Neuronal stem cell (in vitro differentiated cells): ENCODE measurements at regions not wholly inside any gene's neighbourhood (a gene's known extent, or its start where the extent isn't known, plus 50 kb on each side); places are given as distances from the start of the nearest gene placed in this dataset.

Experiments used
- DNase-seq: peaks from one replicate; pipeline ENCODE4 v3.0.0-alpha.2; 2013; ENCODE audit warnings: low spot score
- H2AFZ ChIP-seq: one replicate; pipeline ENCODE4 v1.6.1; 2013; ENCODE audit warnings: mild to moderate bottlenecking, low read length, inconsistent platforms
- H2AK5ac ChIP-seq: 2 replicates; pipeline ENCODE4 v1.6.1; 2013; ENCODE audit warnings: low read depth, mild to moderate bottlenecking, inconsistent platforms, low read length, moderate library complexity, mixed read lengths
- H2BK120ac ChIP-seq: 2 replicates; pipeline ENCODE4 v1.6.1; 2013; ENCODE audit warnings: low read depth, mild to moderate bottlenecking, inconsistent platforms, low read length, moderate library complexity, mixed read lengths
- H2BK12ac ChIP-seq: one replicate; pipeline ENCODE4 v1.6.1; 2013; ENCODE audit warnings: low read length, inconsistent platforms
- H2BK15ac ChIP-seq: 2 replicates; pipeline ENCODE4 v1.6.1; 2013; ENCODE audit warnings: mild to moderate bottlenecking, low read length, inconsistent platforms, mixed read lengths
- H2BK5ac ChIP-seq: one replicate; pipeline ENCODE4 v1.6.1; 2013; ENCODE audit warnings: inconsistent platforms, mild to moderate bottlenecking, low read length, moderate library complexity
- H3K14ac ChIP-seq: one replicate; pipeline ENCODE4 v1.6.1; 2013; ENCODE audit warnings: low read length, inconsistent platforms
- H3K18ac ChIP-seq: 2 replicates; pipeline ENCODE4 v1.6.1; 2013; ENCODE audit warnings: low read length, inconsistent platforms
- H3K23ac ChIP-seq: 2 replicates; pipeline ENCODE4 v1.6.1; 2013; ENCODE audit warnings: low read depth, mild to moderate bottlenecking, mixed read lengths, low read length, inconsistent platforms; ENCODE audit not compliant: poor library complexity
- H3K27ac ChIP-seq: replicated peaks from 3 replicates; pipeline ENCODE4 v1.5.1; 2013; ENCODE audit warnings: low read length, inconsistent platforms
- H3K27me3 ChIP-seq, 3 experiments: 2 replicates each; pipeline ENCODE4 v1.6.1; 2013; ENCODE audit warnings: low read length in 3 of 3, mild to moderate bottlenecking in 2 of 3, inconsistent platforms in 1 of 3, low read depth in 1 of 3, mixed read lengths in 1 of 3, moderate library complexity in 1 of 3; ENCODE audit not compliant: control insufficient read depth in 3 of 3, insufficient read depth in 3 of 3
- H3K36me3 ChIP-seq, 2 donors: replicated peaks in 1 of 2; 2 replicates each; pipeline ENCODE4 v1.6.1; 2013; ENCODE audit warnings: low read length in 2 of 2; ENCODE audit not compliant: control insufficient read depth in 2 of 2, insufficient read depth in 2 of 2
- H3K4ac ChIP-seq: 2 replicates; pipeline ENCODE4 v1.6.1; 2013; ENCODE audit warnings: inconsistent platforms, mild to moderate bottlenecking, low read length, moderate library complexity
- H3K4me1 ChIP-seq, 2 donors: 1 replicate in 1 of 2; 2 replicates in 1 of 2; pipeline ENCODE4 v1.6.1; 2013; ENCODE audit warnings: low read length in 2 of 2, low read depth in 1 of 2; ENCODE audit not compliant: control insufficient read depth in 2 of 2, insufficient read depth in 1 of 2
- H3K4me2 ChIP-seq: one replicate; pipeline ENCODE4 v1.6.1; 2013; ENCODE audit warnings: mild to moderate bottlenecking, low read length, inconsistent platforms; ENCODE audit not compliant: insufficient read depth, poor library complexity, severe bottlenecking
- H3K4me3 ChIP-seq, 2 donors: 2 replicates each; pipeline ENCODE4 v1.5.1; 2013; ENCODE audit warnings: low read length in 2 of 2, mild to moderate bottlenecking in 2 of 2, inconsistent platforms in 1 of 2, moderate library complexity in 1 of 2
- H3K79me1 ChIP-seq: one replicate; pipeline ENCODE4 v1.6.1; 2013; ENCODE audit warnings: low read depth, mild to moderate bottlenecking, inconsistent platforms, low read length, moderate library complexity
- H3K9ac ChIP-seq: one replicate; pipeline ENCODE4 v1.6.1; 2013; ENCODE audit warnings: mild to moderate bottlenecking, low read depth, low read length, inconsistent platforms; ENCODE audit not compliant: poor library complexity
- H3K9me3 ChIP-seq, 2 donors: replicated peaks in 1 of 2; 2 replicates each; pipeline versions ENCODE3 to v1.6.1; 2013; ENCODE audit warnings: low read length in 2 of 2, mild to moderate bottlenecking in 2 of 2, inconsistent platforms in 1 of 2, low read depth in 1 of 2, mixed read lengths in 1 of 2, moderate library complexity in 1 of 2; ENCODE audit not compliant: control insufficient read depth in 2 of 2, insufficient read depth in 1 of 2
- H4K8ac ChIP-seq: one replicate; pipeline ENCODE4 v1.6.1; 2013; ENCODE audit warnings: low read depth, mild to moderate bottlenecking, inconsistent platforms, low read length, moderate library complexity
- H4K91ac ChIP-seq: one replicate; pipeline ENCODE4 v1.6.1; 2013; ENCODE audit warnings: low read length, low read depth, mild to moderate bottlenecking, inconsistent platforms; ENCODE audit not compliant: poor library complexity
- WGBS, 2 donors: extraction: QIAGEN DNeasy Blood & Tissue Kit; methylation state at CpG; one replicate each; pipeline ENCODE4 v1.1.7; 2013; ENCODE audit warnings: missing lambda C conversion rate in 2 of 2, mixed read lengths in 1 of 2; ENCODE audit not compliant: insufficient read length in 2 of 2, insufficient replicate concordance in 1 of 2; ENCODE audit errors: extremely low coverage in 2 of 2; 5-methylcytosine and 5-hydroxymethylcytosine counted together

DNA sequence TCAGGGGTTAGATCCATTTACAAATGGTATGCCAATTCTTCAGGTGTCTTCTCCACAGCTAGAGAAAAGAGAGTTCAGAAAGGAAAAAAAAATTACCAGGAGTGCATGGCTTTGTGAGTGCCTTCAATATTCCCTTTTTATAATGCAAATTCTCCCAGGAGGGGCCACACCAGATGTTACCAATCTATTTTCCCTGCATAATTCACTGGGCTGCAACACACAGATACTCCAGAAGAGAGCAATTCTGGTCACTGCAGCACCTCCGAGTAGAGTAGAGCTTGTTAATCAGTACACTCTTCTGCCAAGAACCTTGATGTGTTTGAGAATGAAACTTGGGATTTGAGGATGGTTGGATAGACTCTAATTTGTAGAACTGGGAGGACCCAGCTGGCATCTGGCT lies 80.7 kb upstream of the SPRED1 start:
- no peak overlapping the region for H3K4me2 ChIP-seq
- H4K91ac ChIP-seq = no peak overlapping the region
- no peak overlapping the region for H3K14ac ChIP-seq
- DNase-seq = no peak
- H2BK12ac ChIP-seq = no peak overlapping the region
- no peak overlapping the region for H2BK15ac ChIP-seq
- no peaks in the 10 kb centered on the region for H3K36me3 ChIP-seq
- H2AFZ ChIP-seq = no peak overlapping the region
- H3K9me3 ChIP-seq = no peaks in the 10 kb centered on the region
- no peak overlapping the region for H3K18ac ChIP-seq
- no peak overlapping the region for H3K4ac ChIP-seq
- H3K4me3 ChIP-seq = no peak overlapping the region
- no peak overlapping the region for H3K27ac ChIP-seq
- H3K4me1 ChIP-seq = peaks cover 0 to 17% of the 10 kb centered on the region in 2 donors
- no peak overlapping the region for H3K23ac ChIP-seq
- H3K9ac ChIP-seq = no peak overlapping the region
- no peaks in the 10 kb centered on the region for H3K79me1 ChIP-seq
- no CpG with 5 or more reads among the region's 1 CpG for WGBS, 2 donors
- no peak overlapping the region for H4K8ac ChIP-seq
- H2BK120ac ChIP-seq = no peak overlapping the region
- H3K27me3 ChIP-seq = no peaks in the 10 kb centered on the region
- H2AK5ac ChIP-seq = no peak overlapping the region
- H2BK5ac ChIP-seq = no peak overlapping the region

DNA sequence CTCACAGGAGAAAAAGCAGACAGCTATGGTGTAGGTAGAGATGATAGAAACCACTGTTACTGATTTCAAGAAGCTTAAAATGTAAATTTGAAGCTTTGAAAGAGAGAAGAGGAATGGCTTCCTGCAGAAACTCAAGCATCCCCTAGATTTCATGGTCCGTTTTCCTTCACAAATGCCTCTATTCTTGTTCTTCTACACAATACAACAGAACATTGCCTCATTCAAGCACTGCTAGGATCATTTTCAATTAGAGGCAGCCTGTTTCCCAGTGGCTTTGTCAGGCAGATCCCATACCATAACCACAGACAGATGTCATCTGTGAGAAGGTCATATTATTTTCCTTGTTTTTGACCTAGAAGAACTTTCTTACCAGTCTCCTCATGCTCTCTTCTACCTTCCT lies 77.9 kb upstream of the SPRED1 start:
- no peaks in the 10 kb centered on the region for H3K9me3 ChIP-seq
- peaks cover 0 to 17% of the 10 kb centered on the region in 2 donors for H3K4me1 ChIP-seq
- WGBS, 2 donors = no CpG with 5 or more reads among the region's 1 CpG
- H2BK5ac ChIP-seq = no peak overlapping the region
- H3K23ac ChIP-seq = no peak overlapping the region
- H3K27ac ChIP-seq = no peak overlapping the region
- H4K91ac ChIP-seq = no peak overlapping the region
- H3K36me3 ChIP-seq = no peaks in the 10 kb centered on the region
- no peak overlapping the region for H3K9ac ChIP-seq
- no peak overlapping the region for H3K14ac ChIP-seq
- H3K4ac ChIP-seq = no peak overlapping the region
- H3K27me3 ChIP-seq = no peaks in the 10 kb centered on the region
- H3K79me1 ChIP-seq = no peaks in the 10 kb centered on the region
- H3K18ac ChIP-seq = no peak overlapping the region
- no peak overlapping the region for H2BK12ac ChIP-seq
- H3K4me2 ChIP-seq = no peak overlapping the region
- H2AFZ ChIP-seq = peak overlapping the region; percentile 54
- no peak overlapping the region for H2AK5ac ChIP-seq
- H3K4me3 ChIP-seq = no peak overlapping the region
- no peak overlapping the region for H2BK15ac ChIP-seq
- no peak overlapping the region for H2BK120ac ChIP-seq
- no peak for DNase-seq
- no peak overlapping the region for H4K8ac ChIP-seq

GRCh38 chr15:38176155-38176554 lies 76.5 kb upstream of the SPRED1 start:
- no peak overlapping the region for H2AK5ac ChIP-seq
- H3K9ac ChIP-seq = no peak overlapping the region
- H3K4me1 ChIP-seq = peaks cover 0 to 17% of the 10 kb centered on the region in 2 donors
- H3K27ac ChIP-seq = no peak overlapping the region
- H3K14ac ChIP-seq = no peak overlapping the region
- H2BK120ac ChIP-seq = no peak overlapping the region
- H2BK15ac ChIP-seq = no peak overlapping the region
- no peaks in the 10 kb centered on the region for H3K9me3 ChIP-seq
- no peak for DNase-seq
- no peak overlapping the region for H4K91ac ChIP-seq
- no peak overlapping the region for H3K18ac ChIP-seq
- H2BK12ac ChIP-seq = no peak overlapping the region
- no peak overlapping the region for H4K8ac ChIP-seq
- H3K27me3 ChIP-seq = no peaks in the 10 kb centered on the region
- no peak overlapping the region for H2AFZ ChIP-seq
- no peak overlapping the region for H3K4me3 ChIP-seq
- H3K23ac ChIP-seq = no peak overlapping the region
- H3K79me1 ChIP-seq = no peaks in the 10 kb centered on the region
- WGBS, 2 donors = no CpG with 5 or more reads among the region's 4 CpGs
- H2BK5ac ChIP-seq = no peak overlapping the region
- H3K4ac ChIP-seq = no peak overlapping the region
- no peak overlapping the region for H3K4me2 ChIP-seq
- H3K36me3 ChIP-seq = no peaks in the 10 kb centered on the region

DNA sequence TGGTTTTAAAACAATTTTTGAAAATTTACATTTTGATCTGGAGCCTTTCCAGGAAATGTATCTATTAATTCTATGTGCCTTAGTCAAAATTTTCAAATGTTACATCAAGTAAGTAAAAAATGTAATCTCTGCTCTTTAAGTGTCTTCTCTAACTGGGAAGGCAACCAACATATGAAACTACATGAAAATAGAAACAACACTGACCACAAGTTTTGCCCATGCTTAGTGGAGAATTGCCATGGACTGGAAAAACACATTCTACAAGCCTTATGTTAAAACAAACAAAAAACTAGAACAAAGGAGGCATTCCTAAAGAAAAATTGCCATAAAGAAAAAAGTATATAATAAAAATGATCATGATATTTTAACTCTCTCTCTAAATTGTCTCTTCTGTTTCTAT lies 75.9 kb upstream of the SPRED1 start:
- Histone ChIP-seq H2BK5ac (no peak overlapping the region), H2BK12ac (no peak overlapping the region), H3K4me2 (no peak overlapping the region), H3K27ac (no peak overlapping the region), H3K9me3 (no peaks in the 10 kb centered on the region), H3K36me3 (no peaks in the 10 kb centered on the region), H2BK15ac (no peak overlapping the region), H2AK5ac (no peak overlapping the region), H2BK120ac (no peak overlapping the region), H3K18ac (no peak overlapping the region), H3K9ac (no peak overlapping the region), H3K4me1 (peaks cover 0 to 17% of the 10 kb centered on the region in 2 donors), H3K4me3 (no peak overlapping the region), H3K14ac (no peak overlapping the region), H3K4ac (no peak overlapping the region), H3K27me3 (no peaks in the 10 kb centered on the region), H2AFZ (no peak overlapping the region), H4K91ac (no peak overlapping the region), H4K8ac (no peak overlapping the region), H3K79me1 (no peaks in the 10 kb centered on the region), H3K23ac (no peak overlapping the region)
- no peak for DNase-seq
